ENCODE measurements at regions not wholly inside any gene's neighbourhood (a gene's known extent, or its start where the extent isn't known, plus 50 kb on each side); places are given as distances from the start of the nearest gene placed in this dataset.
"Not testable (repeated sequence)": the region's sequence is repeated elsewhere in the genome, so short reads cannot be mapped to it uniquely, and the experiment has no call there.

- DNase-seq (ENCODE audit: low read depth), result no peak
Measured at GRCh38 chr11:16536513-16536912, 180.2 kb upstream of the SOX6 start.

- no peak for DNase-seq (ENCODE audit: low read depth)
Measured at GRCh38 chr11:16528639-16529038, 172.3 kb upstream of the SOX6 start.

- no peak for DNase-seq (ENCODE audit: low read depth)
Measured at GRCh38 chr11:16527525-16528246, 171.3 kb upstream of the SOX6 start.

- DNase-seq (ENCODE audit: low read depth), result peak; percentile 14
Measured at GRCh38 chr11:16526947-16527346, 170.6 kb upstream of the SOX6 start.

GRCh38 chr11:16520713-16521112, 164.4 kb upstream of the SOX6 start:
- DNase-seq (ENCODE audit: low read depth), result not testable (repeated sequence)

GRCh38 chr11:16512899-16513241, 156.5 kb upstream of the SOX6 start:
- no peak for DNase-seq (ENCODE audit: low read depth)

GRCh38 chr11:16512198-16512898, 156.0 kb upstream of the SOX6 start:
- DNase-seq (ENCODE audit: low read depth), result peak; percentile 16

GRCh38 chr11:16511116-16512114, 155.1 kb upstream of the SOX6 start:
- DNase-seq (ENCODE audit: low read depth), result peak; percentile 75

- no peak for DNase-seq (ENCODE audit: low read depth)
Measured at GRCh38 chr11:16505481-16505880, 149.1 kb upstream of the SOX6 start.

GRCh38 chr11:16503891-16504290, 147.5 kb upstream of the SOX6 start:
- not testable (repeated sequence) for DNase-seq (ENCODE audit: low read depth)

- DNase-seq (ENCODE audit: low read depth), result no peak
Measured at GRCh38 chr11:16494918-16495691, 138.8 kb upstream of the SOX6 start.

- DNase-seq (ENCODE audit: low read depth), result no peak
Measured at GRCh38 chr11:16484434-16484833, 128.1 kb upstream of the SOX6 start.

GRCh38 chr11:16474659-16475058, 118.3 kb upstream of the SOX6 start:
- DNase-seq (ENCODE audit: low read depth), result no peak

GRCh38 chr11:16469968-16470367, 113.6 kb upstream of the SOX6 start:
- DNase-seq (ENCODE audit: low read depth), result peak; percentile 26

- DNase-seq (ENCODE audit: low read depth), result no peak
Measured at GRCh38 chr11:16468735-16469453, 112.5 kb upstream of the SOX6 start.

GRCh38 chr11:16460508-16460907, 104.2 kb upstream of the SOX6 start:
- no peak for DNase-seq (ENCODE audit: low read depth)

- DNase-seq (ENCODE audit: low read depth), result no peak
Measured at GRCh38 chr11:16456366-16456765, 100.0 kb upstream of the SOX6 start.

- DNase-seq (ENCODE audit: low read depth), result peak; percentile 24
Measured at GRCh38 chr11:16454289-16454863, 98.0 kb upstream of the SOX6 start.

GRCh38 chr11:16448123-16448717, 91.9 kb upstream of the SOX6 start:
- no peak for DNase-seq (ENCODE audit: low read depth)

- no peak for DNase-seq (ENCODE audit: low read depth)
Measured at GRCh38 chr11:16441461-16441860, 85.1 kb upstream of the SOX6 start.

All from EH (cell line).